C4-2B (cell line): ENCODE measurements at regions not wholly inside any gene's neighbourhood (a gene's known extent, or its start where the extent isn't known, plus 50 kb on each side); places are given as distances from the start of the nearest gene placed in this dataset.

ENCODE experiments used
- CTCF ChIP-seq: fragments of 450-650 bp; conservative IDR thresholded peaks from 2 replicates; pipeline ENCODE4 v1.5.1; 2017; ENCODE audit warnings: mild to moderate bottlenecking
- ZFX ChIP-seq: fragments of 450-650 bp; IDR thresholded peaks from 2 replicates; pipeline ENCODE4 v1.6.1; 2017

DNA sequence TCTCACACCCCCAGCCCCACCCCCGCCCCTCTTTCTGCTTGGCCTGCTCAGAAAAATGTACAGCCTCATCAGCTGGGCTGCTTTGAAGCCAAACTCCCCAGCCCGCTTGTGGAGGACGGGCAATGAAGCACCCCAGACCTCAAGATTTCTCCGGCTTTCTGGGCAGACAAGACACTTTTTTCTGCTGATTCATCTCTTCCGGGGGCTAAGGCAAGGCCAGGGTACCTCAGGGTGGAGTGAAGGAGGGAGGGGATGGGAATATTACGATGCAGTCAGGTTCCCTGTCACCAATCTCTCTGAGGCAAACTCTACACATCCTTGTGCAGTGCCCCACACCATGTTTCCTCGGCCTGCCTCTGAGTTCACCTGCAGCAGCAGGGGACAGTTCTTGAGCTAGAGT is 66.9 kb upstream of the ATP6AP2 start:
- TF ChIP-seq CTCF (no peak), ZFX (no peak)
